HFFc6 (cell line): ENCODE measurements at regions not wholly inside any gene's neighbourhood (a gene's known extent, or its start where the extent isn't known, plus 50 kb on each side); places are given as distances from the start of the nearest gene placed in this dataset.

Experiments used
- DNase-seq: peaks from one replicate; pipeline ENCODE4 v3.0.0-alpha.2; 2018
- H3K27ac Mint-ChIP-seq: 2 replicates; pipeline ENCODE4 v1.8.0; 2020; ENCODE audit warnings: mild to moderate bottlenecking, mixed read lengths
- H3K27me3 Mint-ChIP-seq: 2 replicates; pipeline ENCODE4 v1.8.0; 2021; ENCODE audit warnings: mild to moderate bottlenecking, moderate library complexity, mixed read lengths; ENCODE audit not compliant: insufficient read depth
- H3K36me3 Mint-ChIP-seq: 2 replicates; pipeline ENCODE4 v1.8.0; 2021; ENCODE audit warnings: low read depth, mixed read lengths
- H3K4me1 Mint-ChIP-seq: 2 replicates; pipeline ENCODE4 v1.8.0; 2020; ENCODE audit warnings: low read depth, mixed read lengths
- H3K4me3 Mint-ChIP-seq: 2 replicates; pipeline ENCODE4 v1.8.0; 2020; ENCODE audit warnings: mild to moderate bottlenecking, moderate library complexity, mixed read lengths
- H3K9me3 Mint-ChIP-seq: 2 replicates; pipeline ENCODE4 v1.8.0; 2020; ENCODE audit warnings: mild to moderate bottlenecking, mixed read lengths
- TF ChIP-seq, protein P1 (sequence below): fragments of 200-600 bp; sonication (generic); IDR thresholded peaks from 2 replicates; pipeline ENCODE4 v1.5.0; 2021; ENCODE audit warnings: antibody characterized with exemption, mild to moderate bottlenecking

DNA sequence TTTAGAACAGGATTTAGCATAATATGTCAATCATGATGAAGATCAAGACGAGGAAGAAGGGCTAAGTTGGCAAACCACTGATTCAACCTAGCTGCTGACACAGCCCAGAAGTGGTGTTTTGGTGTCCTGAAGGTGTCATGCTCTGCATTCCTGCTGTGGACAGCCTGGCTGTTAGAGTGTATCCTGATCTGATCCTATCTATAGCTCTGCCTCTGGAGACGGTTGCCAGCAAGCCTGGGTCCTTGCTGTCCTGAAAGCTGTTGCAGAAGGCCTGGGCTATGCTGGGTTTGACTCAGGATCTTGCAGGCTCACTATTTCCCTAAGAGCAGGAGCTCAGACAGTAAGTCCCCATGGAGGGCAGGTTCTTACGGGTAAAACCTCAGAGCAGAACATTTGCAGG is 416.4 kb downstream of the TSHZ3 start:
- Mint-ChIP-seq H3K4me3 (no peak overlapping the region), H3K27me3 (no peaks in the 10 kb centered on the region; the same call in 1 of the 2 replicates), H3K27ac (no peak overlapping the region), H3K4me1 (no peaks in the 10 kb centered on the region), H3K36me3 (no peaks in the 10 kb centered on the region), H3K9me3 (peaks cover 24% of the 10 kb centered on the region)
- TF ChIP-seq, protein P1, sequence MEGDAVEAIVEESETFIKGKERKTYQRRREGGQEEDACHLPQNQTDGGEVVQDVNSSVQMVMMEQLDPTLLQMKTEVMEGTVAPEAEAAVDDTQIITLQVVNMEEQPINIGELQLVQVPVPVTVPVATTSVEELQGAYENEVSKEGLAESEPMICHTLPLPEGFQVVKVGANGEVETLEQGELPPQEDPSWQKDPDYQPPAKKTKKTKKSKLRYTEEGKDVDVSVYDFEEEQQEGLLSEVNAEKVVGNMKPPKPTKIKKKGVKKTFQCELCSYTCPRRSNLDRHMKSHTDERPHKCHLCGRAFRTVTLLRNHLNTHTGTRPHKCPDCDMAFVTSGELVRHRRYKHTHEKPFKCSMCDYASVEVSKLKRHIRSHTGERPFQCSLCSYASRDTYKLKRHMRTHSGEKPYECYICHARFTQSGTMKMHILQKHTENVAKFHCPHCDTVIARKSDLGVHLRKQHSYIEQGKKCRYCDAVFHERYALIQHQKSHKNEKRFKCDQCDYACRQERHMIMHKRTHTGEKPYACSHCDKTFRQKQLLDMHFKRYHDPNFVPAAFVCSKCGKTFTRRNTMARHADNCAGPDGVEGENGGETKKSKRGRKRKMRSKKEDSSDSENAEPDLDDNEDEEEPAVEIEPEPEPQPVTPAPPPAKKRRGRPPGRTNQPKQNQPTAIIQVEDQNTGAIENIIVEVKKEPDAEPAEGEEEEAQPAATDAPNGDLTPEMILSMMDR: no peak
- no peak for DNase-seq

DNA sequence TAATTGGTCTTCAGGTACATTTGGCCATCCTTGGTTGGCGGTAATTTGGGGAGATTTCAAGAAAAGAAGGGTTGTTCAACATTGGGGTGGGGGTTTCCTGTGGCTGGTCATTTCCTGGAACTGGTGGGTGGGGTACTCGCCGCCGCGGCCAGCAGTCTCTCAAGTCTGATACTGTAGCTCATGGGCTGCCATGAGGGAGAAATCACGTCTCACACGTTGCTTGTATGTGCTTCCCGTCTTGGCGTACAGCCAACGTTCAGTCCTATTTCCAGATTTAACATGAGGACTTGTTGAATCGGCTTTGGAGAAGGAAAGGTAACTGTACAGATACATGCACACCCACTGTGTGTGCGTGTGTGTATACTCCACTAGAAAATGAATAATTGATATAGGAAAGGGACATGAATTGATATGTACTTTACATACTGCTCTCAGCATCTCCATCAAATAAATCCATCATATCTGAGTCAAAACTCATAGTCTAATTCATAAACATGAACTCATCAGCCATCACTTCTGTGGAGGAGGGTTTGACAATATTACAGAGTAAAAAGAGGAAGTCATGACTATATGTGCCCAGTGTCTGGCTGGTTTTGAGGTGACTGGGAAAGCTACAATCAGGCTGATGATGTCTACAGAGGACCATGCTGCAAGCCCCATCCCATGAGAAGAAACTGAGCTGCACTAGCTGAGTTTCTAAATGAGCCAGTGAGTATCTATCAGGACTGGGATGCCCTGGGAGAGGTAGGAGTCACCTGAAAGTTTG is 418.1 kb downstream of the TSHZ3 start:
- Mint-ChIP-seq H3K36me3 (no peaks in the 10 kb centered on the region), H3K27me3 (peaks cover 2% of the 10 kb centered on the region; the same call in 1 of the 2 replicates), H3K4me3 (no peak overlapping the region), H3K27ac (no peak overlapping the region), H3K9me3 (peaks cover 26% of the 10 kb centered on the region), H3K4me1 (no peaks in the 10 kb centered on the region)
- no peak for DNase-seq
- TF ChIP-seq, protein P1: no peak

DNA sequence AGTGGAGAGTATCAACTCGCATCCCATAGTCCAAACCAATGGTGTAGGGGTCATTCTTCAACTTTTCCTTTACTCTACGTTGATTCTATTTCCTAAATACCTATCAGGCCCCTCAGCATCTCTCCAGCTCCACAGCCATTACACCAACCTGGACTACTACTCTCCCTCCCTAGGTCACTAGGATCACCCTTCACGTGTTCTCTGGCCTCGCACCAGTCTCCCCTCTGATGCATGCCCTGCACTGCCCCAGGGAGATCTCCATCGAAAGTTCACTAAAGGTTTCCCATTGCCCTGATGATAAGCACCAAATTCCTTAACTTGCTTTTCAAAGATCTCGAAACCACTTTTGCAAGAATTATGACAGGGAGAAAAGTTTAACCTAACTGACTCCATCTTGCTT is 421.5 kb downstream of the TSHZ3 start:
- no peaks in the 10 kb centered on the region for H3K36me3 Mint-ChIP-seq
- TF ChIP-seq, protein P1: no peak
- no peaks in the 10 kb centered on the region for H3K4me1 Mint-ChIP-seq

DNA sequence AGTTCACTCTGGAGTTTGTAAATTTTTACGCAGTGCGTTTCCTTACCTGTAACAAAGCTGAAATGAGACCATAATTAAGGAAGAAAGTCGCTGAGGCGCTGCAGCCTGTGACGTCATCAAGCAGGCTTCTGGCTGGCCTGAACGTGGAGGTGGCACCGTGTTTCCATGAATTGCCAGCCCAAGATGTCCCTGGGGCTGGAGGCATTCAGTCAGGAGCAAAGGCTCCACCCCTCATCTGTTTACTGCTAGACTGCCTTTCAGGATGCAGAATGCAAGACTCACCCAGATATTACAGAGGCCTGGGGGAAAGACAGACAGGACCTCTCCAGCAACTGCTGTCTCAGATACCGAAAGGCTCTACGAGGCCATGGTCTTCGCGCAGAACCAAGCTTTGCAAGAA is 424.6 kb downstream of the TSHZ3 start:
- TF ChIP-seq, protein P1: no peak

More for the DNA sequence above, 421.5 kb downstream of the TSHZ3 start:
- H3K4me3 Mint-ChIP-seq: no peak overlapping the region
- H3K27me3 Mint-ChIP-seq: peaks cover 2% of the 10 kb centered on the region; the same call in 1 of the 2 replicates
- no peak overlapping the region for H3K27ac Mint-ChIP-seq
- peaks cover 5% of the 10 kb centered on the region for H3K9me3 Mint-ChIP-seq
- DNase-seq: no peak

DNA sequence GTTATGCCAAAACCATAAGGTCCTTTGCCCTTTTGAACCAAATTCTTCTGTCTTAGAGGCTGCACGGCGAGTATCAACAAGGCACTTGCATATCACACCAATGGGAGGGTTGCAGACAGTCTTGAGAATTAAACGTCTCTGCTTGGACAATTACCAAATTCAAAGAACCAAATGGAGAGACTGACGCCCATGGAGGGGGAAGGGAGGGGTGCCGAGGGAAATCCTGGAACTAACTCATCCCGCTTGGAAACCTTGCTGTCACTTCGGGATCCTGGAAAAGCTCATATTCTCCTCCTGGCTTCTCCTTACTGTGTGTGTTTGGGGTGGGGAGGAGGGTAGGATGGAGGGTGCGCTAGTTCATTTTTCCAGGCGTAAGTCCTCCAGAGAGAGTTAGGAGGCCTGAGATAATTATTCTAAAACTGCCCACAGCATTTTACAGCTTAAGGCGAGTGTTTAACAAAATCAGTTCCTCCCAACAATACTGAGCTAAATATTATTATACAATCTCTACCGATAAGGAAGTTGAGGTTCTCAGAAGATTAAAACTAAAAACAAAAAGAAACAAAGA is 425.1 kb downstream of the TSHZ3 start:
- no peaks in the 10 kb centered on the region for H3K36me3 Mint-ChIP-seq
- peaks cover 34% of the 10 kb centered on the region for H3K9me3 Mint-ChIP-seq
- H3K27me3 Mint-ChIP-seq: peaks cover 2% of the 10 kb centered on the region
- no peak overlapping the region for H3K27ac Mint-ChIP-seq
- no peak overlapping the region for H3K4me3 Mint-ChIP-seq
- no peaks in the 10 kb centered on the region for H3K4me1 Mint-ChIP-seq
- TF ChIP-seq, protein P1: no peak
- DNase-seq: no peak

More for the DNA sequence above, 424.6 kb downstream of the TSHZ3 start:
- H3K27me3 Mint-ChIP-seq: peaks cover 2% of the 10 kb centered on the region; the same call in 1 of the 2 replicates
- H3K9me3 Mint-ChIP-seq: peaks cover 29% of the 10 kb centered on the region
- H3K4me1 Mint-ChIP-seq: no peaks in the 10 kb centered on the region
- no peak overlapping the region for H3K27ac Mint-ChIP-seq
- no peaks in the 10 kb centered on the region for H3K36me3 Mint-ChIP-seq
- no peak for DNase-seq
- no peak overlapping the region for H3K4me3 Mint-ChIP-seq
